ENCODE measurements at regions not wholly inside any gene's neighbourhood (a gene's known extent, or its start where the extent isn't known, plus 50 kb on each side); places are given as distances from the start of the nearest gene placed in this dataset.

- TF ChIP-seq CTCF (IDR thresholded peaks at IDR 0.05), result no peak
- no peak for TF ChIP-seq EP300 (IDR thresholded peaks at IDR 0.05)
- no peak for TF ChIP-seq POLR2A (IDR thresholded peaks at IDR 0.05)
These were observed 97.5 kb upstream of the FSHB start for GRCh38 chr11:30133281-30133680.
